Sigmoid colon (tissue), 6 donors: ENCODE measurements at regions not wholly inside any gene's neighbourhood (a gene's known extent, or its start where the extent isn't known, plus 50 kb on each side); places are given as distances from the start of the nearest gene placed in this dataset.

Experiments used
- DNase-seq: peaks from one replicate; pipeline ENCODE4 v3.0.0-alpha.2; 2019
- H3K27ac ChIP-seq, 4 donors: fragments of 200-600 bp; sonication (generic); one replicate each; pipeline ENCODE4 v1.5.1; 2016 to 2019; ENCODE audit warnings: mild to moderate bottlenecking in 1 of 4
- H3K27me3 ChIP-seq, 3 donors: fragments of 200-600 bp; sonication (generic); one replicate each; pipeline ENCODE4 v1.5.1; 2019; ENCODE audit warnings: mild to moderate bottlenecking in 1 of 3
- H3K36me3 ChIP-seq, 4 donors: fragments of 200-600 bp; sonication (generic); one replicate each; pipeline ENCODE4 v1.5.1; 2016 to 2019
- H3K4me1 ChIP-seq, 4 donors: fragments of 200-600 bp; sonication (generic); one replicate each; pipeline ENCODE4 v1.5.1; 2017 to 2019
- H3K4me3 ChIP-seq, 4 donors: fragments of 200-600 bp; sonication (generic); one replicate each; pipeline ENCODE4 v1.5.1; 2017 to 2019; ENCODE audit warnings: mild to moderate bottlenecking in 2 of 4, moderate library complexity in 1 of 4
- H3K9me3 ChIP-seq, 4 donors: fragments of 200-600 bp in 3 of 4; sonication (generic) in 3 of 4; one replicate each; pipeline versions ENCODE4 v1.5.1 to v1.6.1; 2013 to 2019
- EP300 ChIP-seq, 4 donors: sonication (generic); formaldehyde crosslinking; IDR thresholded peaks; one replicate each; pipeline ENCODE4 v1.6.1; 2017; ENCODE audit warnings: antibody characterized with exemption in 4 of 4
- POLR2A ChIP-seq, 2 donors: fragments of 450-650 bp; IDR thresholded peaks; one replicate each; pipeline ENCODE4 v1.6.1; 2016; ENCODE audit warnings: antibody characterized with exemption in 2 of 2, mild to moderate bottlenecking in 2 of 2, moderate library complexity in 2 of 2
- POLR2AphosphoS5 ChIP-seq, 4 donors: sonication (generic); formaldehyde crosslinking; IDR thresholded peaks; one replicate each; pipeline ENCODE4 v1.6.1; 2017; ENCODE audit warnings: antibody characterized with exemption in 4 of 4
- WGBS, 2 donors: extraction: QIAGEN DNeasy Blood & Tissue Kit; methylation state at CpG; one replicate each; pipeline ENCODE4 v1.1.7; 2013; 5-methylcytosine and 5-hydroxymethylcytosine counted together
- intact Hi-C: fragments of 100-400 bp; cut with DNase I; formaldehyde crosslinking; loops from one replicate; pipeline ENCODE4 v1.15.1; 2023
- TF ChIP-seq, protein P1 (sequence below), 4 experiments: fragments of 450-650 bp in 3 of 4; fragments of 200-600 bp in 1 of 4; IDR thresholded peaks; one replicate each; pipeline ENCODE4 v1.5.1; 2016 to 2019; ENCODE audit warnings: antibody characterized with exemption in 4 of 4, mild to moderate bottlenecking in 3 of 4, moderate library complexity in 2 of 4
- donor health status: healthy with polysubstance abuse.
- donor health status: healthy.

- H3K4me1 ChIP-seq, result no peaks in the 10 kb centered on the region
- intact Hi-C loops, result no loop called here
- 47 to 53% methylated on average over 1 of the region's 1 CpG for WGBS, 2 donors
- no peak for DNase-seq
- H3K36me3 ChIP-seq, result no peaks in the 10 kb centered on the region
- TF ChIP-seq, protein P1, sequence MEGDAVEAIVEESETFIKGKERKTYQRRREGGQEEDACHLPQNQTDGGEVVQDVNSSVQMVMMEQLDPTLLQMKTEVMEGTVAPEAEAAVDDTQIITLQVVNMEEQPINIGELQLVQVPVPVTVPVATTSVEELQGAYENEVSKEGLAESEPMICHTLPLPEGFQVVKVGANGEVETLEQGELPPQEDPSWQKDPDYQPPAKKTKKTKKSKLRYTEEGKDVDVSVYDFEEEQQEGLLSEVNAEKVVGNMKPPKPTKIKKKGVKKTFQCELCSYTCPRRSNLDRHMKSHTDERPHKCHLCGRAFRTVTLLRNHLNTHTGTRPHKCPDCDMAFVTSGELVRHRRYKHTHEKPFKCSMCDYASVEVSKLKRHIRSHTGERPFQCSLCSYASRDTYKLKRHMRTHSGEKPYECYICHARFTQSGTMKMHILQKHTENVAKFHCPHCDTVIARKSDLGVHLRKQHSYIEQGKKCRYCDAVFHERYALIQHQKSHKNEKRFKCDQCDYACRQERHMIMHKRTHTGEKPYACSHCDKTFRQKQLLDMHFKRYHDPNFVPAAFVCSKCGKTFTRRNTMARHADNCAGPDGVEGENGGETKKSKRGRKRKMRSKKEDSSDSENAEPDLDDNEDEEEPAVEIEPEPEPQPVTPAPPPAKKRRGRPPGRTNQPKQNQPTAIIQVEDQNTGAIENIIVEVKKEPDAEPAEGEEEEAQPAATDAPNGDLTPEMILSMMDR (IDR thresholded peaks at IDR 0.05), result no peak
- TF ChIP-seq EP300 (IDR thresholded peaks at IDR 0.05) (no peak), POLR2AphosphoS5 (IDR thresholded peaks at IDR 0.05) (no peak), POLR2A (IDR thresholded peaks at IDR 0.05) (no peak)
- H3K27ac ChIP-seq, result no peak overlapping the region
- H3K9me3 ChIP-seq, result no peaks in the 10 kb centered on the region
- no peak overlapping the region for H3K4me3 ChIP-seq
- H3K27me3 ChIP-seq, result peaks cover 0 to 10% (median 0%) of the 10 kb centered on the region in 3 donors
Measured at GRCh38 chr21:35582731-35583130, 477.6 kb downstream of the SETD4 start.

- no peak for DNase-seq
- Histone ChIP-seq H3K27me3 (peaks cover 0 to 10% (median 0%) of the 10 kb centered on the region in 3 donors), H3K36me3 (no peaks in the 10 kb centered on the region), H3K4me3 (no peak overlapping the region), H3K27ac (no peak overlapping the region), H3K9me3 (no peaks in the 10 kb centered on the region), H3K4me1 (no peaks in the 10 kb centered on the region)
- intact Hi-C loops, result no loop called here
- 58 to 80% methylated on average over 1 of the region's 1 CpG for WGBS, 2 donors
- TF ChIP-seq, protein P1 (IDR thresholded peaks at IDR 0.05), result no peak
- no peak for TF ChIP-seq POLR2A (IDR thresholded peaks at IDR 0.05)
- no peak for TF ChIP-seq EP300 (IDR thresholded peaks at IDR 0.05)
- no peak for TF ChIP-seq POLR2AphosphoS5 (IDR thresholded peaks at IDR 0.05)
Measured at GRCh38 chr21:35581640-35582039, 478.7 kb downstream of the SETD4 start.

- intact Hi-C loops, result no loop called here
- Histone ChIP-seq H3K27me3 (peaks cover 0 to 10% (median 0%) of the 10 kb centered on the region in 3 donors), H3K4me3 (no peak overlapping the region), H3K27ac (no peak overlapping the region), H3K9me3 (no peaks in the 10 kb centered on the region), H3K36me3 (no peaks in the 10 kb centered on the region), H3K4me1 (no peaks in the 10 kb centered on the region)
- WGBS, 2 donors, result 73 to 82% methylated on average over 2 of the region's 2 CpGs
- TF ChIP-seq EP300 (IDR thresholded peaks at IDR 0.05) (no peak), POLR2A (IDR thresholded peaks at IDR 0.05) (no peak), POLR2AphosphoS5 (IDR thresholded peaks at IDR 0.05) (no peak)
- TF ChIP-seq, protein P1 (IDR thresholded peaks at IDR 0.05), result no peak
- DNase-seq, result no peak
Measured at GRCh38 chr21:35579520-35580293, 480.6 kb downstream of the SETD4 start.

DNA sequence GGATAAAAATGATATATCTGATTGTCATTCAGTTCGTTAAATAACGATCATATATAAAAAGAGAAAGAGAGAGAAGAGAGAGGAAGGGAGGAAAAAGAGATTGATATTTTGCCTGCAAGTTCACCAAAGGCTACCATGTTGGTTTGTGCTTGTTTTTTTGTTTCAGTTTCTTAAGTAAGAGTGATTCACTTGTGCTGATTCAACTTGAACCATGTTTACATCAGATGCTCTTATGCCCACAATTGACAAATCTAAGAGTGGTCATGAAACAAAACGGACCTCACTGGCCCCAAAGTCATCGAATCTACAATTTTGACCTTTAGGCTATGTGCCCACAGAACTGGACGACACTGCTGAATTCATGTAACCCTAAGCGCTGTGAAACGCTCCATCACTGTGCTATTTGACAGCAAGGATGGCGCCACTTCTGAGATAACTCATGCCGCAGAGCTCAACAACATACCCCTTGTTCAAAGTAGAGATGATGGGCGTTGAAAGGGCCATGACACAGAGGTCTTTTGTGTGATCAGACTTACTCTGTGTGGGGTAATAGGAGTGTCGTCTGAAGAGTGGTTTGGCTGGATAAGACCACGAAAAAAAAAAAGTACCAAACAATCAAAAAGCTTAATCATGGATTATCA is 481.4 kb downstream of the SETD4 start:
- no peaks in the 10 kb centered on the region for H3K9me3 ChIP-seq
- no peaks in the 10 kb centered on the region for H3K4me1 ChIP-seq
- no peaks in the 10 kb centered on the region for H3K36me3 ChIP-seq
- peaks cover 0 to 10% (median 0%) of the 10 kb centered on the region in 3 donors for H3K27me3 ChIP-seq
- no peak for DNase-seq
- intact Hi-C loops, result no loop called here
- H3K4me3 ChIP-seq, result no peak overlapping the region
- H3K27ac ChIP-seq, result no peak overlapping the region
- TF ChIP-seq, protein P1 (IDR thresholded peaks at IDR 0.05), result no peak
- no peak for TF ChIP-seq POLR2A (IDR thresholded peaks at IDR 0.05)
- no peak for TF ChIP-seq POLR2AphosphoS5 (IDR thresholded peaks at IDR 0.05)
- TF ChIP-seq EP300 (IDR thresholded peaks at IDR 0.05), result no peak
- 87 to 89% methylated on average over 12 of the region's 12 CpGs for whole genome bisulfite sequencing, 2 donors
